ENCODE measurements at regions not wholly inside any gene's neighbourhood (a gene's known extent, or its start where the extent isn't known, plus 50 kb on each side); places are given as distances from the start of the nearest gene placed in this dataset.

GRCh38 chr1:98278055-98278454, 357.2 kb upstream of the DPYD start:
- TF ChIP-seq CTCF (IDR thresholded peaks at IDR 0.05; ENCODE audit: low read depth, low read length, poor library complexity, severe bottlenecking) (no peak), EZH2phosphoT487 (IDR thresholded peaks at IDR 0.05; ENCODE audit: borderline replicate concordance, low read length) (no peak)

All from DOHH2 (cell line).